GM23248 (cell line): ENCODE measurements at regions not wholly inside any gene's neighbourhood (a gene's known extent, or its start where the extent isn't known, plus 50 kb on each side); places are given as distances from the start of the nearest gene placed in this dataset.

Source experiments
- DNase-seq: peaks from one replicate; pipeline ENCODE4 v3.0.0-alpha.2; 2015
- H2AFZ ChIP-seq: fragments of 200-600 bp; sonication (generic); 2 replicates; pipeline ENCODE4 v1.6.1; 2016; ENCODE audit warnings: antibody characterized with exemption
- H3F3A ChIP-seq: fragments of 200-600 bp; sonication (generic); 2 replicates; pipeline ENCODE4 v1.6.1; 2016; ENCODE audit warnings: mild to moderate bottlenecking, antibody characterized with exemption, mixed run types; ENCODE audit not compliant: insufficient read depth
- H3K27ac ChIP-seq: fragments of 200-600 bp; sonication (generic); 2 replicates; pipeline ENCODE4 v1.5.1; 2016; ENCODE audit warnings: mild to moderate bottlenecking
- H3K27me3 ChIP-seq: fragments of 200-600 bp; sonication (generic); replicated peaks from 2 replicates; pipeline ENCODE4 v1.6.1; 2016; ENCODE audit warnings: mild to moderate bottlenecking; ENCODE audit not compliant: insufficient read depth
- H3K36me3 ChIP-seq: fragments of 200-600 bp; sonication (generic); 2 replicates; pipeline ENCODE4 v1.6.1; 2016; ENCODE audit warnings: low read depth, mild to moderate bottlenecking
- H3K4me1 ChIP-seq: fragments of 200-600 bp; sonication (generic); 2 replicates; pipeline ENCODE4 v1.6.1; 2016; ENCODE audit warnings: mild to moderate bottlenecking; ENCODE audit not compliant: insufficient read depth
- H3K4me2 ChIP-seq: fragments of 200-600 bp; sonication (generic); one replicate; pipeline ENCODE4 v1.6.1; 2016; ENCODE audit warnings: mild to moderate bottlenecking; ENCODE audit not compliant: unreplicated experiment
- H3K4me3 ChIP-seq: fragments of 200-600 bp; sonication (generic); 2 replicates; pipeline ENCODE4 v1.5.1; 2016; ENCODE audit warnings: mild to moderate bottlenecking
- H3K79me2 ChIP-seq: fragments of 200-600 bp; sonication (generic); 2 replicates; pipeline ENCODE4 v1.6.1; 2016; ENCODE audit warnings: mild to moderate bottlenecking; ENCODE audit not compliant: insufficient read depth
- H3K9ac ChIP-seq: fragments of 200-600 bp; sonication (generic); 2 replicates; pipeline ENCODE4 v1.6.1; 2016; ENCODE audit warnings: mild to moderate bottlenecking
- H3K9me2 ChIP-seq: fragments of 200-600 bp; sonication (generic); 2 replicates; pipeline ENCODE4 v1.6.1; 2016; ENCODE audit warnings: mixed run types, mild to moderate bottlenecking, moderate library complexity; ENCODE audit not compliant: insufficient read depth
- H3K9me3 ChIP-seq: fragments of 200-600 bp; sonication (generic); one replicate; pipeline ENCODE4 v1.6.1; 2017; ENCODE audit warnings: low read depth
- H4K20me1 ChIP-seq: fragments of 200-600 bp; sonication (generic); 2 replicates; pipeline ENCODE4 v1.6.0; 2016; ENCODE audit not compliant: insufficient read depth
- EZH2 ChIP-seq: fragments of 200-600 bp; sonication (generic); IDR thresholded peaks from 2 replicates; pipeline ENCODE4 v1.6.1; 2018; ENCODE audit warnings: antibody characterized with exemption, mild to moderate bottlenecking; ENCODE audit not compliant: insufficient read depth, poor library complexity, severe bottlenecking
- EZH2phosphoT487 ChIP-seq: fragments of 200-600 bp; sonication (generic); IDR thresholded peaks from 2 replicates; pipeline ENCODE4 v1.6.1; 2018; ENCODE audit warnings: antibody characterized with exemption, moderate library complexity, mild to moderate bottlenecking, low read depth; ENCODE audit not compliant: insufficient read depth
- WGBS, 2 experiments: methylation state at CpG; one replicate each; pipeline ENCODE4 v1.1.6; 2015 to 2017; ENCODE audit warnings: low lambda C conversion rate in 2 of 2, low coverage in 1 of 2; ENCODE audit errors: missing lambda C conversion rate in 2 of 2; 5-methylcytosine and 5-hydroxymethylcytosine counted together
- in situ Hi-C: fragments of 300-500 bp; cut with MboI; formaldehyde crosslinking; loops from 2 replicates; pipeline ENCODE4 v1.15.0; 2020

DNA sequence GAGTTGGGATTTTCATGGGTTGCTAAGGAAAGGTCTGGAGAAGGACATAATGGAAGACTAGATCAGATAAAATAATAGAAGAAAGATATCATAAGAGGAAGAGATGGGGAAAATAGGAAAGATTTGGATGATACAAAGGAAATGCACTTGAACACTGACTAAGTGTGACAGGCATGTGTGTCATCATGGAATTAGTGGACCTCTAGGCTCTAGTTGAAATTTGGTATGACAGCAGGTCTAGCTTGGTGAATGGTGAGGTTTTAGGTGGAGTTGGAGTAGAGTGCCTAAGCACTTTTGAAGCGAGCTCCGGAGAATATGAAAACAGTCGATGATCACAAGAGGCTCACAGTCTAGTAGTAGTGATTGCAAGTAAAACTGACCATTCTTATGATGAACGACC, 73.0 kb upstream of the PTGS2 start:
- peak; percentile 23 for DNase-seq
- H3K27me3 ChIP-seq = no peaks in the 10 kb centered on the region
- no peaks in the 10 kb centered on the region for H3K9me2 ChIP-seq
- no peaks in the 10 kb centered on the region for H3F3A ChIP-seq
- H4K20me1 ChIP-seq = no peaks in the 10 kb centered on the region
- no peak overlapping the region for H2AFZ ChIP-seq
- H3K4me3 ChIP-seq = no peak overlapping the region
- no peaks in the 10 kb centered on the region for H3K36me3 ChIP-seq
- TF ChIP-seq EZH2 = no peak
- no peak for TF ChIP-seq EZH2phosphoT487
- H3K9me3 ChIP-seq = no peaks in the 10 kb centered on the region
- no peaks in the 10 kb centered on the region for H3K79me2 ChIP-seq
- H3K4me1 ChIP-seq = no peaks in the 10 kb centered on the region
- H3K9ac ChIP-seq = no peak overlapping the region
- in situ Hi-C loops = no loop called here
- no peak overlapping the region for H3K4me2 ChIP-seq
- H3K27ac ChIP-seq = no peak overlapping the region
- WGBS, 2 experiments = 80 to 90% methylated on average over 4 of the region's 4 CpGs

DNA sequence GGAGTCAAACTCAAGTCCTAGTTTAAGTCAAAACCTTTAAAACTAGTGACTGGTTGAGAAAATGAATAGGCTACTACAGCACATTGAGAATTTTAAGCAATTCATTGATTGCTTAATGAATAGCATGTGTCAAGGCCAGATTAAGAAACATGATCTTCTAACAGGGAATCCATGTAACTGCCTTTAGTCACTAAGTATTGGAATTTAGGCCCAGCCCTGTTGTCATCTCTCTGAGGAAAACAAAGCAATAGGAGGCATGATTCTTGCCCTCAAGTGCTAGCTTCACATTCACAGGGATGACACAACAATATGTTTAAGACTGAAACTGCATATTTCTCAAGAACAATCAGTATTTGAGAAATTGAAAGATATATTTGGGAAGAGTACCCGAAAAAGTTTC, 70.0 kb upstream of the PTGS2 start:
- Histone ChIP-seq H3K4me3 (no peak overlapping the region), H3K27ac (peak overlapping the region; percentile 32; the same call in 1 of the 2 replicates), H3K4me1 (no peaks in the 10 kb centered on the region), H3K9me3 (no peaks in the 10 kb centered on the region), H3K79me2 (no peaks in the 10 kb centered on the region), H3F3A (no peaks in the 10 kb centered on the region), H2AFZ (no peak overlapping the region), H3K9me2 (no peaks in the 10 kb centered on the region), H3K27me3 (no peaks in the 10 kb centered on the region), H3K9ac (no peak overlapping the region), H3K36me3 (no peaks in the 10 kb centered on the region), H4K20me1 (no peaks in the 10 kb centered on the region), H3K4me2 (no peak overlapping the region)
- TF ChIP-seq EZH2phosphoT487 (no peak), EZH2 (no peak)
- DNase-seq = peak; percentile 73
- 7 to 15% methylated on average over 1 of the region's 1 CpG for WGBS, 2 experiments
- in situ Hi-C loops = no loop called here

DNA sequence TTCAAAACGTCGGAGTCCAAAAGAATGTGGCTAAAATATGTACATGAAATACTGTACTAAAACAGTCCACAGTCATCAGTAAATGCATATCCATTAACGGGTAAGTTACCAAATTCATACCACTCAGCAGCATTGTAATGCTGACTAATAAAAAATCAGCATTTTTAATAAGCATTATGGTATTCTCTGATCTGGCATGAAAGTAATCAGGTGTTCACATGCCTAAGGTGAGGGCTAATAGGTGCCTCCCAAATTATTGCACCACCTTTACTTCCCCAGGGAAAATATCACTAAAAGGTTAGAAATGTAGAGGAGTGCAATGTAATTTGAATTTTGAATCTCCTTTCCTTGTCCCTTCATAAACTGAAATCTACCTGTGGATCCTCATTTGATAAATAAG, 69.6 kb upstream of the PTGS2 start:
- DNase-seq = no peak
- Histone ChIP-seq H3K36me3 (no peaks in the 10 kb centered on the region), H2AFZ (no peak overlapping the region), H3K4me2 (no peak overlapping the region), H3F3A (no peaks in the 10 kb centered on the region), H3K27ac (no peak overlapping the region), H3K79me2 (no peaks in the 10 kb centered on the region), H3K9me3 (no peaks in the 10 kb centered on the region), H3K27me3 (no peaks in the 10 kb centered on the region), H3K9ac (no peak overlapping the region), H3K9me2 (no peaks in the 10 kb centered on the region), H3K4me3 (no peak overlapping the region), H4K20me1 (no peaks in the 10 kb centered on the region), H3K4me1 (no peaks in the 10 kb centered on the region)
- 84 to 87% methylated on average over 3 of the region's 3 CpGs for WGBS, 2 experiments
- no peak for TF ChIP-seq EZH2
- no peak for TF ChIP-seq EZH2phosphoT487
- in situ Hi-C loops = no loop called here

DNA sequence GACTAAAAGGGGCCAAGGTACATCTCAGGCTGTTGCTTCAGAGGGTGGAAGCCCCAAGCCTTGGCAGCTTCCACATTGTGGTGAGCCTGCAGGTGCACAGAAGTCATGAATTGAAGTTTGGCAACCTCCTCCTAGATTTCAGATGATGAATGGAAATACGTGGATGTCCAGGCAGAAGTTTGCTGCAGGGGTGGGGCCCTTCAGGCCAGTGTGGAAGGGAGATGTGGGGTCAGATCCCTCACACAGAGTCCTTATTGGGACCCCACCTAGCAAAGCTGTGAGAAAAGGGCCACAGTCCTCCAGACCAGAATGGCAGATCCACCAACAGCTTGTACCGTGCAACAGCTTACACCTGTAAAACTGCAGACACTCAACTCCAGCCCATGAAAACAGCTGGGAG, 67.4 kb upstream of the PTGS2 start:
- Histone ChIP-seq H3K9me2 (no peaks in the 10 kb centered on the region), H3K79me2 (no peaks in the 10 kb centered on the region), H3K4me2 (no peak overlapping the region), H3K9me3 (no peaks in the 10 kb centered on the region), H3K27me3 (no peaks in the 10 kb centered on the region), H3F3A (no peaks in the 10 kb centered on the region), H3K4me3 (no peak overlapping the region), H3K36me3 (no peaks in the 10 kb centered on the region), H2AFZ (no peak overlapping the region), H3K27ac (no peak overlapping the region), H3K4me1 (no peaks in the 10 kb centered on the region), H3K9ac (no peak overlapping the region), H4K20me1 (no peaks in the 10 kb centered on the region)
- TF ChIP-seq EZH2phosphoT487 (no peak), EZH2 (no peak)
- no peak for DNase-seq
- in situ Hi-C loops = no loop called here
- WGBS, 2 experiments = 84 to 91% methylated on average over 2 of the region's 2 CpGs

DNA sequence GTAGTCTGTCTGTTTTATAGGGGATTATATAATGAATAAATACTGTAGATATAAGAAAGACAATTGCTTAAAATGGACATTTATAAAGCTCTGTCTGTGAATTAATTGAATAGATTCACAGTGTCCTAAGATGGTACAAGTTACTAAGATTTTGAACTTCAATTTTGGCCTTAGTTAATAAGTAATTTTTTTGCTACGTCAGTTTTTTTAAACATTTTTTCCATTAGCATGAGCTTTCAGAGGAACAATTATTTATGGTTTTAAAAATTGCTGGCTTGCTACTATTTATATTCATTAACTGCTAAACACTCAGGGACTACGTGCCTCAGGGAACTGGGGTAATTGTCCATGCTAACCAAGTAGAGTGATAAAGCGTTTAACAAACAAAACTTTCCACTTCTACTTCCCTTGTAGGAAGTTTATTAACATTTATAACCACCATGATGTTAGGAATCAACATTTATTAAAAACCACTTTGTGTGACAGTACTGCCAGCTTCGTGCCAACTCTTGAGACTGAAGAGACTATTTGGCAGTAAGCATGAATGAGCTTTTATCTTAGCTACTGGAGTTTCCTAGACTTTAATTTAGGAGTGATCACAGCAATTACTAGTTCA, 65.4 kb upstream of the PTGS2 start:
- 8 to 12% methylated on average over 4 of the region's 4 CpGs for WGBS, 2 experiments

More for the DNA sequence above, 65.4 kb upstream of the PTGS2 start:
- H3K4me2 ChIP-seq = no peak overlapping the region
- no peak overlapping the region for H3K4me3 ChIP-seq
- H3K79me2 ChIP-seq = no peaks in the 10 kb centered on the region
- no peaks in the 10 kb centered on the region for H3K36me3 ChIP-seq
- no peaks in the 10 kb centered on the region for H3K27me3 ChIP-seq
- in situ Hi-C loops = no loop called here
- no peak overlapping the region for H3K27ac ChIP-seq
- H3F3A ChIP-seq = no peaks in the 10 kb centered on the region
- no peaks in the 10 kb centered on the region for H3K9me2 ChIP-seq
- no peaks in the 10 kb centered on the region for H3K4me1 ChIP-seq
- H3K9me3 ChIP-seq = no peaks in the 10 kb centered on the region
- H2AFZ ChIP-seq = no peak overlapping the region
- no peak for TF ChIP-seq EZH2phosphoT487
- no peak for TF ChIP-seq EZH2
- H4K20me1 ChIP-seq = no peaks in the 10 kb centered on the region
- no peak overlapping the region for H3K9ac ChIP-seq
- no peak for DNase-seq
